IMR-90 (cell line): ENCODE measurements at regions not wholly inside any gene's neighbourhood (a gene's known extent, or its start where the extent isn't known, plus 50 kb on each side); places are given as distances from the start of the nearest gene placed in this dataset.

Experiments used
- ATAC-seq: fragments of 200-7000 bp; cut with Tn5 transposase; 2 replicates; pipeline ENCODE4 v1.9.1; 2020; ENCODE audit warnings: low read depth, mild to moderate bottlenecking, moderate library complexity
- BruUV-seq: library from RNA; stranded (reverse); fragments of 400-500 nt; replicated peaks from 2 replicates; lab custom pipeline; 2021; lab: Mats Ljungman, UMichigan
- CTCF ChIA-PET: fragments of 300-600 bp; formaldehyde crosslinking; extraction: SDS; loops from one replicate; lab custom pipeline; 2021; ENCODE audit warnings: antibody characterized with exemption; lab: Yijun Ruan, JAX
- POLR2A ChIA-PET: fragments of 300-600 bp; sonication (Branson Sonifier 250); formaldehyde crosslinking; loops from one replicate; lab custom pipeline; 2022; ENCODE audit warnings: antibody characterized with exemption; ENCODE audit not compliant: unreplicated experiment; lab: Charles Lee
- DNase-seq: peaks from one replicate; pipeline ENCODE4 v3.0.0; 2013
- H2AFZ ChIP-seq: replicated peaks from 2 replicates; pipeline ENCODE3; 2013; ENCODE audit warnings: low read length, mild to moderate bottlenecking; ENCODE audit not compliant: poor library complexity
- H2AK5ac ChIP-seq: 2 replicates; pipeline ENCODE4 v1.6.1; 2013; ENCODE audit warnings: low read depth, low read length, inconsistent platforms
- H2AK9ac ChIP-seq: replicated peaks from 2 replicates; pipeline ENCODE3; 2013; ENCODE audit warnings: mild to moderate bottlenecking, low read depth, low read length, moderate library complexity; ENCODE audit not compliant: poor library complexity
- H2BK120ac ChIP-seq: 2 replicates; pipeline ENCODE4 v1.6.1; 2013; ENCODE audit warnings: low read depth, low read length, inconsistent platforms
- H2BK15ac ChIP-seq: 3 replicates; pipeline ENCODE4 v1.6.1; 2013; ENCODE audit warnings: low read depth, low read length, inconsistent platforms
- H2BK20ac ChIP-seq: 2 replicates; pipeline ENCODE4 v1.6.1; 2013; ENCODE audit warnings: low read depth, mild to moderate bottlenecking, inconsistent platforms, low read length, moderate library complexity
- H2BK5ac ChIP-seq: 2 replicates; pipeline ENCODE4 v1.6.1; 2013; ENCODE audit warnings: mild to moderate bottlenecking, low read depth, low read length, inconsistent platforms; ENCODE audit not compliant: poor library complexity, severe bottlenecking
- H3K14ac ChIP-seq: replicated peaks from 2 replicates; pipeline ENCODE4 v1.6.1; 2013; ENCODE audit warnings: low read depth, low read length, inconsistent platforms
- H3K18ac ChIP-seq: 2 replicates; pipeline ENCODE4 v1.6.1; 2013; ENCODE audit warnings: low read depth, low read length, control low read depth
- H3K23ac ChIP-seq: 2 replicates; pipeline ENCODE4 v1.6.1; 2013; ENCODE audit warnings: low read depth, low read length, inconsistent platforms
- H3K27ac ChIP-seq: 2 replicates; pipeline ENCODE4 v1.5.1; 2013; ENCODE audit warnings: mild to moderate bottlenecking, control low read depth, low read length; ENCODE audit not compliant: insufficient read depth
- H3K27me3 ChIP-seq: 2 replicates; pipeline ENCODE4 v1.6.1; 2013; ENCODE audit warnings: low read length; ENCODE audit not compliant: control insufficient read depth, insufficient read depth
- H3K36me3 ChIP-seq: 2 replicates; pipeline ENCODE4 v1.6.1; 2013; ENCODE audit warnings: low read length, mixed read lengths; ENCODE audit not compliant: control insufficient read depth, insufficient read depth
- H3K4ac ChIP-seq: 2 replicates; pipeline ENCODE4 v1.6.1; 2013; ENCODE audit warnings: low read depth, low read length, inconsistent platforms
- H3K4me1 ChIP-seq: 2 replicates; pipeline ENCODE4 v1.6.1; 2013; ENCODE audit warnings: low read length, mixed read lengths; ENCODE audit not compliant: control insufficient read depth, insufficient read depth
- H3K4me2 ChIP-seq: 2 replicates; pipeline ENCODE4 v1.6.1; 2013; ENCODE audit warnings: low read depth, mild to moderate bottlenecking, control low read depth, low read length, moderate library complexity
- H3K4me3 ChIP-seq: 2 replicates; pipeline ENCODE4 v1.5.1; 2013; ENCODE audit warnings: low read depth, mild to moderate bottlenecking, control low read depth, low read length, moderate library complexity; ENCODE audit not compliant: insufficient read depth
- H3K56ac ChIP-seq: 2 replicates; pipeline ENCODE4 v1.6.1; 2013; ENCODE audit warnings: low read length, inconsistent platforms; ENCODE audit not compliant: insufficient read depth; ENCODE audit errors: extremely low read depth
- H3K79me1 ChIP-seq, 2 experiments: 2 replicates each; pipeline ENCODE4 v1.6.1; 2013; ENCODE audit warnings: low read length in 2 of 2, inconsistent platforms in 1 of 2, low read depth in 1 of 2
- H3K9ac ChIP-seq: 2 replicates; pipeline ENCODE4 v1.6.1; 2013; ENCODE audit warnings: low read depth, low read length, control low read depth
- H3K9me1 ChIP-seq: 2 replicates; pipeline ENCODE4 v1.6.1; 2013; ENCODE audit warnings: low read length, inconsistent platforms; ENCODE audit not compliant: insufficient read depth
- H3K9me3 ChIP-seq: 2 replicates; pipeline ENCODE4 v1.6.1; 2013; ENCODE audit warnings: low read length; ENCODE audit not compliant: control insufficient read depth, insufficient read depth
- H4K20me1 ChIP-seq: 2 replicates; pipeline ENCODE4 v1.6.1; 2013; ENCODE audit warnings: low read length, inconsistent platforms; ENCODE audit not compliant: insufficient read depth
- H4K5ac ChIP-seq: 2 replicates; pipeline ENCODE4 v1.6.1; 2013; ENCODE audit warnings: mild to moderate bottlenecking, low read depth, low read length, control low read depth
- H4K8ac ChIP-seq, 2 experiments: 2 replicates each; pipeline ENCODE4 v1.6.1; 2013; ENCODE audit warnings: low read depth in 2 of 2, low read length in 2 of 2, control low read depth in 1 of 2, inconsistent platforms in 1 of 2
- H4K91ac ChIP-seq: 2 replicates; pipeline ENCODE4 v1.6.1; 2013; ENCODE audit warnings: low read depth, low read length, inconsistent platforms; ENCODE audit not compliant: insufficient read depth
- BHLHE40 ChIP-seq: fragments of 150-350 bp; IDR thresholded peaks from 2 replicates; pipeline ENCODE4 v1.6.1; 2016; ENCODE audit warnings: mild to moderate bottlenecking, low read depth, low read length
- CEBPB ChIP-seq: IDR thresholded peaks from 2 replicates; pipeline ENCODE4 v1.6.1; 2012; ENCODE audit warnings: low read depth, low read length, improper control_type of control experiment
- CHD1 ChIP-seq: IDR thresholded peaks from 2 replicates; pipeline ENCODE4 v1.6.1; 2012; ENCODE audit warnings: low read depth, low read length, improper control_type of control experiment
- CTCF ChIP-seq: conservative IDR thresholded peaks from 2 replicates; pipeline ENCODE4 v1.5.1; 2012; ENCODE audit warnings: mild to moderate bottlenecking, low read depth, low read length, improper control_type of control experiment
- ELK1 ChIP-seq: fragments of 150-350 bp; IDR thresholded peaks from 2 replicates; pipeline ENCODE4 v1.6.1; 2016; ENCODE audit warnings: low read depth, mild to moderate bottlenecking, low read length, moderate library complexity, borderline replicate concordance
- FOS ChIP-seq: fragments of 150-350 bp; IDR thresholded peaks from 2 replicates; pipeline ENCODE4 v1.6.1; 2016; ENCODE audit warnings: low read depth, low read length
- MAFK ChIP-seq: IDR thresholded peaks from 2 replicates; pipeline ENCODE4 v1.6.1; 2012; ENCODE audit warnings: low read depth, low read length, improper control_type of control experiment
- MAZ ChIP-seq: IDR thresholded peaks from 2 replicates; pipeline ENCODE4 v1.6.1; 2012; ENCODE audit warnings: low read depth, mild to moderate bottlenecking, low read length, improper control_type of control experiment, moderate library complexity, borderline replicate concordance
- MXI1 ChIP-seq: IDR thresholded peaks from 2 replicates; pipeline ENCODE4 v1.6.1; 2012; ENCODE audit warnings: low read depth, mild to moderate bottlenecking, low read length, moderate library complexity, borderline replicate concordance
- NFE2L2 ChIP-seq: fragments of 150-350 bp; IDR thresholded peaks from 2 replicates; pipeline ENCODE4 v1.6.1; 2016; ENCODE audit warnings: low read depth, mild to moderate bottlenecking, low read length
- POLR2A ChIP-seq: IDR thresholded peaks from 2 replicates; pipeline ENCODE4 v1.6.1; 2012; ENCODE audit warnings: mild to moderate bottlenecking, low read depth, low read length
- RAD21 ChIP-seq: IDR thresholded peaks from 2 replicates; pipeline ENCODE4 v1.6.1; 2012; ENCODE audit warnings: low read length, improper control_type of control experiment
- RCOR1 ChIP-seq: IDR thresholded peaks from 2 replicates; pipeline ENCODE4 v1.6.1; 2012; ENCODE audit warnings: mild to moderate bottlenecking, low read length, improper control_type of control experiment; ENCODE audit not compliant: insufficient replicate concordance
- RFX5 ChIP-seq: IDR thresholded peaks from 2 replicates; pipeline ENCODE4 v1.8.0; 2012; ENCODE audit warnings: low read depth, mild to moderate bottlenecking, low read length, moderate library complexity
- SMC3 ChIP-seq: fragments of 150-350 bp; IDR thresholded peaks from 2 replicates; pipeline ENCODE4 v1.6.1; 2016; ENCODE audit warnings: low read depth, mild to moderate bottlenecking, antibody characterized with exemption, low read length, moderate library complexity
- USF2 ChIP-seq: fragments of 150-350 bp; IDR thresholded peaks from 2 replicates; pipeline ENCODE4 v1.6.1; 2017; ENCODE audit warnings: mild to moderate bottlenecking, antibody characterized with exemption, low read length, low read depth
- WGBS, 2 experiments: methylation state at CpG; one replicate each; pipeline versions ENCODE4 v1.1.5 to v1.1.7; 2013; ENCODE audit warnings: missing lambda C conversion rate in 2 of 2; ENCODE audit not compliant: insufficient read length in 1 of 2; ENCODE audit errors: extremely low coverage in 2 of 2; 5-methylcytosine and 5-hydroxymethylcytosine counted together
- dilution Hi-C: fragments of 300-500 bp; cut with HindIII; formaldehyde crosslinking; loops from one replicate; pipeline ENCODE4 v1.14.3; 2018; ENCODE audit warnings: low sequenced_read_pairs; ENCODE audit not compliant: unreplicated experiment
- in situ Hi-C: fragments of 300-500 bp; cut with MboI; formaldehyde crosslinking; loops from 3 replicates; pipeline ENCODE4 v1.14.3; 2019; ENCODE audit warnings: low sequenced_read_pairs, inconsistent platforms, mixed read lengths
- intact Hi-C: fragments of 100-400 bp; cut with micrococcal nuclease; formaldehyde crosslinking; loops from 2 replicates; pipeline ENCODE4 v1.10.0; 2022

- in situ Hi-C loops, result no loop called here
Observed at GRCh38 chr7:114795475-114795874, 126.4 kb upstream of the MDFIC start.

More at GRCh38 chr7:114795475-114795874, 126.4 kb upstream of the MDFIC start:
- ChIA-PET POLR2A (no interaction called here), CTCF (no interaction called here)
- Histone ChIP-seq H3K4me3 (no peak overlapping the region), H4K91ac (no peak overlapping the region), H3K9me1 (no peaks in the 10 kb centered on the region), H3K14ac (no peak overlapping the region), H2AK5ac (no peak overlapping the region), H2AK9ac (no peak overlapping the region), H4K8ac (no peak overlapping the region), H2BK5ac (no peak overlapping the region), H3K9me3 (no peaks in the 10 kb centered on the region), H4K5ac (no peak overlapping the region), H3K36me3 (no peaks in the 10 kb centered on the region), H3K9ac (no peak overlapping the region), H2BK120ac (no peak overlapping the region), H3K4ac (no peak overlapping the region), H3K27me3 (no peaks in the 10 kb centered on the region; the same call in 1 of the 2 replicates), H3K18ac (no peak overlapping the region), H3K27ac (no peak overlapping the region), H2BK20ac (no peak overlapping the region), H3K79me1 (no peaks in the 10 kb centered on the region), H2AFZ (no peak overlapping the region), H2BK15ac (no peak overlapping the region), H4K20me1 (no peaks in the 10 kb centered on the region), H3K4me2 (no peak overlapping the region), H3K23ac (no peak overlapping the region), H3K4me1 (0 out of 2 replicates have a peak, but pooled peaks cover 2% of the 10 kb centered on the region), H3K56ac (no peak overlapping the region)
- ATAC-seq (no peak), DNase-seq (no peak)
- WGBS, 2 experiments, result 76% methylated on average over 2 of the region's 2 CpGs; no CpG with 5 or more reads in 1 of the 2 experiments
- TF ChIP-seq SMC3, result no peak
- TF ChIP-seq BHLHE40, result no peak
- TF ChIP-seq FOS, result no peak
- TF ChIP-seq USF2, result no peak
- TF ChIP-seq POLR2A, result no peak
- TF ChIP-seq ELK1, result no peak
- TF ChIP-seq NFE2L2, result no peak
- TF ChIP-seq MAZ, result no peak
- TF ChIP-seq MAFK, result no peak
- TF ChIP-seq RCOR1, result no peak
- TF ChIP-seq MXI1, result no peak
- TF ChIP-seq CHD1, result no peak
- TF ChIP-seq CEBPB, result no peak
- no peak for TF ChIP-seq RFX5
- no peak for TF ChIP-seq CTCF
- TF ChIP-seq RAD21, result no peak
- dilution Hi-C loops (no loop called here), intact Hi-C loops (no loop called here)
- no TSS peak for BruUV-seq
